ENCODE measurements at regions not wholly inside any gene's neighbourhood (a gene's known extent, or its start where the extent isn't known, plus 50 kb on each side); places are given as distances from the start of the nearest gene placed in this dataset.

GRCh38 chr11:59302991-59303390 is 55.7 kb upstream of the OR5AN1 start:
- POLR2A ChIA-PET: no interaction called here

DNA sequence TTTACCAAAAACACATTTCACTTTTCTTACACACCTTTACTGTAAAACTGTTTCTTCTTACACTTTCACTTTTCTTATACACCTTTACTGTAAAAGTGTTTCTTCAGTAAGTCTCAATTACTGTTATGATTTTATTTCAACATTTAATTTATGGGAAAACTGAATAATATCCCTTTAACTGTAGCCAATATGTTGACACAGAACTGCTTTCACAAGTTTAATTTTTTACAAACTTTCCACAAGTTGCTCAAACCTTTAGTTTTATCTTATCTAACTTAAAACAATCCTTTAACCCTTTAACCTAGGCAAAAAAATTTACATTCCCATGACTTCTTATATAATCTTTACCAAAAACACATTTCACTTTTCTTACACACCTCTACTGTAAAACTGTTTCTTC is 63.3 kb upstream of the OR5AN1 start:
- POLR2A ChIA-PET: no interaction called here
- TF ChIP-seq SUZ12 (IDR thresholded peaks at IDR 0.05) (no peak), ARNT (IDR thresholded peaks at IDR 0.05) (no peak), ELF4 (IDR thresholded peaks at IDR 0.05) (no peak), CTBP1 (IDR thresholded peaks at IDR 0.05; ENCODE audit: borderline replicate concordance) (no peak), HDGF (IDR thresholded peaks at IDR 0.05; ENCODE audit: borderline replicate concordance) (no peak)
- DNase-seq (ENCODE audit: extremely low spot score): no peak
- CTCF ChIA-PET: no interaction called here

More at GRCh38 chr11:59302991-59303390, 55.7 kb upstream of the OR5AN1 start:
- no peak for TF ChIP-seq ARNT (IDR thresholded peaks at IDR 0.05)
- TF ChIP-seq TARDBP (IDR thresholded peaks at IDR 0.05): no peak
- no peak for TF ChIP-seq SUZ12 (IDR thresholded peaks at IDR 0.05)
- TF ChIP-seq FOXA1 (IDR thresholded peaks at IDR 0.05): no peak
- TF ChIP-seq CTBP1 (IDR thresholded peaks at IDR 0.05; ENCODE audit: borderline replicate concordance): no peak
- no peak for TF ChIP-seq ELF4 (IDR thresholded peaks at IDR 0.05)
- TF ChIP-seq NFRKB (IDR thresholded peaks at IDR 0.05): no peak
- TF ChIP-seq ZNF384 (IDR thresholded peaks at IDR 0.05): no peak
- TF ChIP-seq FOXK2 (IDR thresholded peaks at IDR 0.05): no peak
- TF ChIP-seq, protein P1, sequence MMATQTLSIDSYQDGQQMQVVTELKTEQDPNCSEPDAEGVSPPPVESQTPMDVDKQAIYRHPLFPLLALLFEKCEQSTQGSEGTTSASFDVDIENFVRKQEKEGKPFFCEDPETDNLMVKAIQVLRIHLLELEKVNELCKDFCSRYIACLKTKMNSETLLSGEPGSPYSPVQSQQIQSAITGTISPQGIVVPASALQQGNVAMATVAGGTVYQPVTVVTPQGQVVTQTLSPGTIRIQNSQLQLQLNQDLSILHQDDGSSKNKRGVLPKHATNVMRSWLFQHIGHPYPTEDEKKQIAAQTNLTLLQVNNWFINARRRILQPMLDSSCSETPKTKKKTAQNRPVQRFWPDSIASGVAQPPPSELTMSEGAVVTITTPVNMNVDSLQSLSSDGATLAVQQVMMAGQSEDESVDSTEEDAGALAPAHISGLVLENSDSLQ (IDR thresholded peaks at IDR 0.05): no peak
- no peak for TF ChIP-seq SP1 (IDR thresholded peaks at IDR 0.05)
- no peak for TF ChIP-seq LEF1 (IDR thresholded peaks at IDR 0.05; ENCODE audit: borderline replicate concordance)
- TF ChIP-seq L3MBTL2 (conservative IDR thresholded peaks at IDR 0.05): no peak
- TF ChIP-seq HDGF (IDR thresholded peaks at IDR 0.05; ENCODE audit: borderline replicate concordance): no peak
- TF ChIP-seq FOXM1 (IDR thresholded peaks at IDR 0.05; ENCODE audit: borderline replicate concordance): no peak
- no peak for TF ChIP-seq BHLHE40 (IDR thresholded peaks at IDR 0.05; ENCODE audit: borderline replicate concordance)
- CTCF ChIA-PET: no interaction called here
- no peak for DNase-seq (ENCODE audit: extremely low spot score)

GRCh38 chr11:59292611-59293010 is 66.1 kb upstream of the OR5AN1 start:
- ChIA-PET CTCF (no interaction called here), POLR2A (no interaction called here)
- no peak for DNase-seq (ENCODE audit: extremely low spot score)
- TF ChIP-seq ARNT (IDR thresholded peaks at IDR 0.05): no peak
- no peak for TF ChIP-seq SUZ12 (IDR thresholded peaks at IDR 0.05)
- TF ChIP-seq, protein P1 (IDR thresholded peaks at IDR 0.05): no peak
- TF ChIP-seq ZNF384 (IDR thresholded peaks at IDR 0.05): no peak
- no peak for TF ChIP-seq LEF1 (IDR thresholded peaks at IDR 0.05; ENCODE audit: borderline replicate concordance)
- TF ChIP-seq L3MBTL2 (conservative IDR thresholded peaks at IDR 0.05): no peak
- no peak for TF ChIP-seq HDGF (IDR thresholded peaks at IDR 0.05; ENCODE audit: borderline replicate concordance)
- TF ChIP-seq ELF4 (IDR thresholded peaks at IDR 0.05): no peak
- no peak for TF ChIP-seq FOXM1 (IDR thresholded peaks at IDR 0.05; ENCODE audit: borderline replicate concordance)
- TF ChIP-seq NFRKB (IDR thresholded peaks at IDR 0.05): no peak
- no peak for TF ChIP-seq CTBP1 (IDR thresholded peaks at IDR 0.05; ENCODE audit: borderline replicate concordance)
- TF ChIP-seq FOXK2 (IDR thresholded peaks at IDR 0.05): no peak
- no peak for TF ChIP-seq SP1 (IDR thresholded peaks at IDR 0.05)
- no peak for TF ChIP-seq FOXA1 (IDR thresholded peaks at IDR 0.05)
- TF ChIP-seq BHLHE40 (IDR thresholded peaks at IDR 0.05; ENCODE audit: borderline replicate concordance): no peak
- no peak for TF ChIP-seq TARDBP (IDR thresholded peaks at IDR 0.05)

GRCh38 chr11:59291228-59291627 is 67.5 kb upstream of the OR5AN1 start:
- no peak for TF ChIP-seq BHLHE40 (IDR thresholded peaks at IDR 0.05; ENCODE audit: borderline replicate concordance)
- TF ChIP-seq ARNT (IDR thresholded peaks at IDR 0.05): no peak
- no peak for TF ChIP-seq HDGF (IDR thresholded peaks at IDR 0.05; ENCODE audit: borderline replicate concordance)
- TF ChIP-seq FOXM1 (IDR thresholded peaks at IDR 0.05; ENCODE audit: borderline replicate concordance): no peak
- TF ChIP-seq TARDBP (IDR thresholded peaks at IDR 0.05): no peak
- no peak for TF ChIP-seq NFRKB (IDR thresholded peaks at IDR 0.05)
- no peak for TF ChIP-seq LEF1 (IDR thresholded peaks at IDR 0.05; ENCODE audit: borderline replicate concordance)
- POLR2A ChIA-PET: no interaction called here
- no peak for DNase-seq (ENCODE audit: extremely low spot score)
- CTCF ChIA-PET: no interaction called here

- TF ChIP-seq SUZ12 (IDR thresholded peaks at IDR 0.05): no peak
- TF ChIP-seq SP1 (IDR thresholded peaks at IDR 0.05): no peak
- TF ChIP-seq ZNF384 (IDR thresholded peaks at IDR 0.05): no peak
- ChIA-PET POLR2A (no interaction called here), CTCF (no interaction called here)
- no peak for DNase-seq (ENCODE audit: extremely low spot score)
These were observed 69.1 kb upstream of the OR5AN1 start for GRCh38 chr11:59289356-59290181.

- POLR2A ChIA-PET: no interaction called here
- DNase-seq (ENCODE audit: extremely low spot score): no peak
- CTCF ChIA-PET: interaction anchor here (0.7 kb wide), 2 partner anchors 9 to 82 kb away, joined by 3 to 4 read pairs; no protein-coding TSS in a partner anchor
- TF ChIP-seq FOXA1 (IDR thresholded peaks at IDR 0.05) (no peak), NFRKB (IDR thresholded peaks at IDR 0.05) (no peak), L3MBTL2 (conservative IDR thresholded peaks at IDR 0.05) (no peak), BHLHE40 (IDR thresholded peaks at IDR 0.05; ENCODE audit: borderline replicate concordance) (no peak), SP1 (IDR thresholded peaks at IDR 0.05) (no peak), SUZ12 (IDR thresholded peaks at IDR 0.05) (no peak), LEF1 (IDR thresholded peaks at IDR 0.05; ENCODE audit: borderline replicate concordance) (no peak)
These were observed 72.9 kb upstream of the OR5AN1 start for GRCh38 chr11:59285716-59286260.

DNA sequence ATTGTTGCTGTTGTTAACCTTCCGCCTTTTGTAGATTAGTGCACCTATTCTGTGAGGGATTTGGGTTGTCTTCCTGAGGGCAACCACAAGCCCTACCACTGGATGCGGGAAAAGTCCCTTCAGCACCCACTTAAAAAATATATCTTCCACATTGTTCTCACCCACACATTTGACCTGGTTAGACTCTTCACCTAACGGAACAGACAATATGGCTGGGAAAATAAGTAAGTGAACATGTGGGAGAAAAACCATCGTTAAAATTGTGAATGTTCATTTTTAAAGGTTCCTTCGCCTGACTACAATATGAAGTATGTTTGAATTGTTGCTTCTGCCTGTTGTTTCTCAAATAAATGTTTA is 72.0 kb upstream of the MPEG1 start:
- POLR2A ChIA-PET: no interaction called here
- DNase-seq (ENCODE audit: extremely low spot score): no peak
- TF ChIP-seq HDGF (IDR thresholded peaks at IDR 0.05; ENCODE audit: borderline replicate concordance): no peak
- TF ChIP-seq FOXA1 (IDR thresholded peaks at IDR 0.05): no peak
- no peak for TF ChIP-seq ELF4 (IDR thresholded peaks at IDR 0.05)
- CTCF ChIA-PET: no interaction called here
